HepG2 (cell line): ENCODE measurements at regions not wholly inside any gene's neighbourhood (a gene's known extent, or its start where the extent isn't known, plus 50 kb on each side); places are given as distances from the start of the nearest gene placed in this dataset.

Experiments
- ATAC-seq: fragments of 200-7000 bp; cut with Tn5 transposase; 3 replicates; pipeline ENCODE4 v1.9.1; 2020; ENCODE audit warnings: mild to moderate bottlenecking, moderate library complexity
- BruUV-seq: library from RNA; stranded (reverse); fragments of 400-500 nt; replicated peaks from 2 replicates; lab custom pipeline; 2021; lab: Mats Ljungman, UMichigan
- CTCF ChIA-PET: fragments of 300-600 bp; formaldehyde crosslinking; extraction: SDS; loops from one replicate; lab custom pipeline; 2021; ENCODE audit warnings: low total read pairs, inconsistent platforms, low intra/inter-chr PET ratio; lab: Yijun Ruan, JAX
- POLR2A ChIA-PET: fragments of 350-600 bp; sonication (Branson Sonifier 250); formaldehyde crosslinking; loops from one replicate; lab custom pipeline; 2020; ENCODE audit warnings: antibody characterized with exemption, inconsistent platforms; lab: Yijun Ruan, JAX
- DNase-seq: peaks from one replicate; pipeline ENCODE4 v3.0.0-alpha.2; 2015; ENCODE audit warnings: low spot score
- FAIRE-seq: peaks from 3 replicates; lab custom pipeline; 2011; peaks lifted over from hg19 to GRCh38; lab: Jason Lieb, UNC
- H2AFZ ChIP-seq: one replicate; pipeline ENCODE4 v1.6.1; 2011; ENCODE audit warnings: low read length, inconsistent platforms
- H3K27ac ChIP-seq: fragments of 300-600 bp; 3 replicates; pipeline ENCODE4 v1.8.0; 2011; ENCODE audit warnings: mixed run types, mild to moderate bottlenecking, mixed read lengths, low read length, inconsistent platforms; ENCODE audit not compliant: insufficient read depth; ENCODE audit errors: extremely low read length
- H3K27me3 ChIP-seq, 2 experiments: fragments of 200-600 bp in 1 of 2; 2 replicates in 1 of 2; 3 replicates in 1 of 2; pipeline versions ENCODE4 v1.6.0 to v1.8.0; 2011; ENCODE audit warnings: low read length in 2 of 2, mild to moderate bottlenecking in 2 of 2, moderate library complexity in 2 of 2, inconsistent platforms in 1 of 2; ENCODE audit not compliant: insufficient read depth in 2 of 2, control insufficient read depth in 1 of 2
- H3K36me3 ChIP-seq, 2 experiments: fragments of 200-600 bp in 1 of 2; replicated peaks in 1 of 2; 2 replicates in 1 of 2; 3 replicates in 1 of 2; pipeline versions ENCODE4 v1.5.1 to v1.8.0; 2011; ENCODE audit warnings: low read length in 2 of 2, inconsistent platforms in 1 of 2; ENCODE audit not compliant: insufficient read depth in 2 of 2, control insufficient read depth in 1 of 2
- H3K4me1 ChIP-seq: 2 replicates; pipeline ENCODE4 v1.5.1; 2012; ENCODE audit warnings: low read length, inconsistent platforms; ENCODE audit not compliant: insufficient read depth
- H3K4me2 ChIP-seq: 2 replicates; pipeline ENCODE4 v1.6.0; 2011; ENCODE audit warnings: low read depth, low read length, inconsistent platforms
- H3K4me3 ChIP-seq, 3 experiments: fragments of 200-600 bp in 1 of 3; sonication (generic), shearing (Covaris generic) in 1 of 3; replicated peaks in 1 of 3; 2 replicates each; pipeline ENCODE4 v1.5.1; 2011 to 2016; ENCODE audit warnings: low read length in 3 of 3, inconsistent platforms in 2 of 3, low read depth in 2 of 3, mild to moderate bottlenecking in 2 of 3, control low read depth in 1 of 3, mixed read lengths in 1 of 3; ENCODE audit not compliant: insufficient read depth in 1 of 3
- H3K79me2 ChIP-seq: one replicate; pipeline ENCODE4 v1.6.1; 2011; ENCODE audit warnings: low read length, inconsistent platforms; ENCODE audit not compliant: insufficient read depth
- H3K9ac ChIP-seq: 2 replicates; pipeline ENCODE4 v1.6.0; 2011; ENCODE audit warnings: mild to moderate bottlenecking, low read depth, low read length, inconsistent platforms; ENCODE audit not compliant: insufficient read depth
- H3K9me3 ChIP-seq: 2 replicates; pipeline ENCODE4 v1.5.1; 2012; ENCODE audit warnings: mild to moderate bottlenecking, low read length
- H4K20me1 ChIP-seq: 2 replicates; pipeline ENCODE4 v1.6.0; 2011; ENCODE audit warnings: inconsistent platforms, mild to moderate bottlenecking, low read length, moderate library complexity; ENCODE audit not compliant: insufficient read depth
- ARHGAP35 ChIP-seq: sonication (generic); formaldehyde crosslinking; IDR thresholded peaks from 2 replicates; pipeline ENCODE4 v1.9.0; 2022; ENCODE audit warnings: mild to moderate bottlenecking, inconsistent platforms, moderate library complexity, missing genetic modification reagents, borderline replicate concordance
- FOXJ3 ChIP-seq: sonication (generic); formaldehyde crosslinking; IDR thresholded peaks from 2 replicates; pipeline ENCODE4 v1.4.0; 2020; ENCODE audit warnings: missing genetic modification reagents, mild to moderate bottlenecking, borderline replicate concordance
- GATA4 ChIP-seq: sonication (generic); IDR thresholded peaks from 2 replicates; pipeline ENCODE4 v1.6.1; 2016; ENCODE audit warnings: antibody characterized with exemption, low read depth, borderline replicate concordance
- HMG20B ChIP-seq: conservative IDR thresholded peaks from 2 replicates; pipeline ENCODE4 v1.6.1; 2016; ENCODE audit warnings: missing genetic modification reagents, missing compliant biosample characterization
- JUN ChIP-seq: sonication (generic); formaldehyde crosslinking; IDR thresholded peaks from 2 replicates; pipeline ENCODE4 v1.4.0; 2020; ENCODE audit warnings: mild to moderate bottlenecking, missing genetic modification reagents
- MTF1 ChIP-seq: sonication (generic); formaldehyde crosslinking; IDR thresholded peaks from 2 replicates; pipeline ENCODE4 v1.5.0; 2020; ENCODE audit warnings: missing genetic modification reagents
- NR2F6 ChIP-seq, 2 experiments: IDR thresholded peaks; 2 replicates each; pipeline ENCODE4 v1.6.1; 2016; ENCODE audit warnings: antibody characterized with exemption in 1 of 2, mild to moderate bottlenecking in 1 of 2
- SOX5 ChIP-seq: IDR thresholded peaks from 2 replicates; pipeline ENCODE4 v1.6.1; 2016; ENCODE audit warnings: borderline replicate concordance
- SRSF9 ChIP-seq: fragments of 200-400 bp; formaldehyde crosslinking; IDR thresholded peaks from 2 replicates; pipeline ENCODE4 v1.6.1; 2018; ENCODE audit warnings: borderline replicate concordance, mild to moderate bottlenecking, low read depth, low read length; ENCODE audit not compliant: insufficient read depth, poor library complexity, severe bottlenecking
- THAP8 ChIP-seq: sonication (generic); formaldehyde crosslinking; IDR thresholded peaks from 2 replicates; pipeline ENCODE4 v1.5.1; 2020; ENCODE audit warnings: missing genetic modification reagents, mild to moderate bottlenecking, borderline replicate concordance
- ZNF646 ChIP-seq: sonication (generic); formaldehyde crosslinking; IDR thresholded peaks from 2 replicates; pipeline ENCODE4 v1.9.0; 2021; ENCODE audit warnings: mild to moderate bottlenecking, missing genetic modification reagents
- WGBS: methylation state at CpG from one replicate; pipeline ENCODE4 v1.1.6; 2017; ENCODE audit warnings: low lambda C conversion rate; 5-methylcytosine and 5-hydroxymethylcytosine counted together
- in situ Hi-C: cut with HindIII; loops from 2 replicates; pipeline ENCODE4 v1.10.0; 2017; ENCODE audit warnings: low pct_unique_long_range_greater_than_20kb; ENCODE audit not compliant: extremely low pct_ligation_motif_present
- intact Hi-C: fragments of 100-400 bp; cut with micrococcal nuclease; formaldehyde crosslinking; loops from one replicate; pipeline ENCODE4 v1.10.0; 2022; ENCODE audit not compliant: unreplicated experiment
- TF ChIP-seq, protein P1 (sequence below): sonication (generic); formaldehyde crosslinking; IDR thresholded peaks from 2 replicates; pipeline ENCODE4 v1.4.0; 2020; ENCODE audit warnings: missing genetic modification reagents
- TF ChIP-seq, protein P2 (sequence below): sonication (generic); formaldehyde crosslinking; IDR thresholded peaks from 2 replicates; pipeline ENCODE4 v1.5.0; 2020; ENCODE audit warnings: missing genetic modification reagents
- TF ChIP-seq, protein P3 (sequence below): sonication (generic); formaldehyde crosslinking; IDR thresholded peaks from 2 replicates; pipeline ENCODE4 v1.5.1; 2020; ENCODE audit warnings: missing genetic modification reagents, mild to moderate bottlenecking, borderline replicate concordance

DNA sequence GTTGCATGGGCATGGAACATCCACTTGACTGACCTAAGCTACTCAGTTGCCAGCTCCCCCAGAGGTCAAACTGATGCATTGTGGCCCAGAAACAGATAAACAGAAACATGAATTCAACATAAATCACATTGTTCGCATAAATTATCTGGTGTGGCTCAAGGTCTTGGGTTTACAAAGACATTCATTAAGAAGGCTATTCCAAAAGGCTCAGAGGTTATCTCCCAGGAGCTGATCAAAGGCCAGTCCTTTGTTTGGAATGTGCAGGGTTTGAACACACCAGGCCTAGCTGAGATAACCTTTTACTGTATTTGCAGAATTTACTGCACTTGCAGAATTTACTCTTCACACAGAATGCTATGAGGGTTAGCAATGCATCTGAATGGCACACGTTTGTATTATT lies 96.4 kb upstream of the DCD start:
- no TSS peak for BruUV-seq
- no peak overlapping the region for H3K4me2 ChIP-seq
- DNase-seq (peak; percentile 50), FAIRE-seq (peak; percentile 18), ATAC-seq (peak; percentile 63)
- in situ Hi-C loops (no loop called here), intact Hi-C loops (no loop called here)
- H4K20me1 ChIP-seq: no peaks in the 10 kb centered on the region
- H3K4me3 ChIP-seq: no peak overlapping the region
- peaks cover 10% of the 10 kb centered on the region; the same call in 1 of the 2 replicates for H3K9me3 ChIP-seq
- H3K27ac ChIP-seq: no peak overlapping the region
- H3K79me2 ChIP-seq: no peaks in the 10 kb centered on the region
- H3K36me3 ChIP-seq: no peaks in the 10 kb centered on the region
- H3K27me3 ChIP-seq: no peaks in the 10 kb centered on the region
- H2AFZ ChIP-seq: no peak overlapping the region
- H3K4me1 ChIP-seq: no peaks in the 10 kb centered on the region
- ChIA-PET POLR2A (no interaction called here), CTCF (no interaction called here)
- WGBS: 0% methylated on average over 2 of the region's 2 CpGs
- H3K9ac ChIP-seq: no peak overlapping the region
- TF ChIP-seq ZNF646 (CRISPR knock-in tag) (no peak), MTF1 (CRISPR knock-in tag) (no peak), SRSF9 (no peak), FOXJ3 (CRISPR knock-in tag) (0 out of 2 replicates have a peak, but pooled peaks have one; percentile 51), GATA4 (peak; percentile 61; the same call in 1 of the 2 replicates), SOX5 (CRISPR knock-in tag) (no peak), THAP8 (no peak), JUN (CRISPR knock-in tag) (no peak), NR2F6 (IDR thresholded peaks at IDR 0.05) (peak; percentile 95), NR2F6 (CRISPR knock-in tag; IDR thresholded peaks at IDR 0.05) (peak; percentile 37; the same call in 1 of the 2 replicates), ARHGAP35 (no peak), HMG20B (CRISPR knock-in tag) (0 out of 2 replicates have a peak, but pooled peaks have one; percentile 54)
- TF ChIP-seq, protein P1, sequence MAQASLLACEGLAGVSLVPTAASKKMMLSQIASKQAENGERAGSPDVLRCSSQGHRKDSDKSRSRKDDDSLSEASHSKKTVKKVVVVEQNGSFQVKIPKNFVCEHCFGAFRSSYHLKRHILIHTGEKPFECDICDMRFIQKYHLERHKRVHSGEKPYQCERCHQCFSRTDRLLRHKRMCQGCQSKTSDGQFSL (CRISPR knock-in tag): no peak
- TF ChIP-seq, protein P2, sequence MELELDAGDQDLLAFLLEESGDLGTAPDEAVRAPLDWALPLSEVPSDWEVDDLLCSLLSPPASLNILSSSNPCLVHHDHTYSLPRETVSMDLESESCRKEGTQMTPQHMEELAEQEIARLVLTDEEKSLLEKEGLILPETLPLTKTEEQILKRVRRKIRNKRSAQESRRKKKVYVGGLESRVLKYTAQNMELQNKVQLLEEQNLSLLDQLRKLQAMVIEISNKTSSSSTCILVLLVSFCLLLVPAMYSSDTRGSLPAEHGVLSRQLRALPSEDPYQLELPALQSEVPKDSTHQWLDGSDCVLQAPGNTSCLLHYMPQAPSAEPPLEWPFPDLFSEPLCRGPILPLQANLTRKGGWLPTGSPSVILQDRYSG (CRISPR knock-in tag): no peak
- TF ChIP-seq, protein P3, sequence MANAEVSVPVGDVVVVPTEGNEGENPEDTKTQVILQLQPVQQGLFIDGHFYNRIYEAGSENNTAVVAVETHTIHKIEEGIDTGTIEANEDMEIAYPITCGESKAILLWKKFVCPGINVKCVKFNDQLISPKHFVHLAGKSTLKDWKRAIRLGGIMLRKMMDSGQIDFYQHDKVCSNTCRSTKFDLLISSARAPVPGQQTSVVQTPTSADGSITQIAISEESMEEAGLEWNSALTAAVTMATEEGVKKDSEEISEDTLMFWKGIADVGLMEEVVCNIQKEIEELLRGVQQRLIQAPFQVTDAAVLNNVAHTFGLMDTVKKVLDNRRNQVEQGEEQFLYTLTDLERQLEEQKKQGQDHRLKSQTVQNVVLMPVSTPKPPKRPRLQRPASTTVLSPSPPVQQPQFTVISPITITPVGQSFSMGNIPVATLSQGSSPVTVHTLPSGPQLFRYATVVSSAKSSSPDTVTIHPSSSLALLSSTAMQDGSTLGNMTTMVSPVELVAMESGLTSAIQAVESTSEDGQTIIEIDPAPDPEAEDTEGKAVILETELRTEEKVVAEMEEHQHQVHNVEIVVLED (CRISPR knock-in tag): no peak
